NB4 (cell line): ENCODE measurements at regions not wholly inside any gene's neighbourhood (a gene's known extent, or its start where the extent isn't known, plus 50 kb on each side); places are given as distances from the start of the nearest gene placed in this dataset.

Source experiments
- CTCF ChIP-seq: IDR thresholded peaks from one replicate; pipeline ENCODE4 v1.5.1; 2012; ENCODE audit warnings: low read depth, low read length
- MAX ChIP-seq: IDR thresholded peaks from 2 replicates; pipeline ENCODE4 v1.6.1; 2011; ENCODE audit warnings: low read depth, low read length
- MYC ChIP-seq: IDR thresholded peaks from 2 replicates; pipeline ENCODE4 v1.6.1; 2011; ENCODE audit warnings: low read depth, low read length
- POLR2A ChIP-seq: IDR thresholded peaks from 2 replicates; pipeline ENCODE4 v1.6.1; 2011; ENCODE audit warnings: mild to moderate bottlenecking; ENCODE audit not compliant: insufficient read length; ENCODE audit errors: extremely low read depth

GRCh38 chr10:129321727-129322126 is 145.3 kb upstream of the MGMT start:
- TF ChIP-seq CTCF (no peak), MAX (no peak), POLR2A (no peak), MYC (no peak)
